ENCODE measurements at regions not wholly inside any gene's neighbourhood (a gene's known extent, or its start where the extent isn't known, plus 50 kb on each side); places are given as distances from the start of the nearest gene placed in this dataset.
"Not testable (repeated sequence)": the region's sequence is repeated elsewhere in the genome, so short reads cannot be mapped to it uniquely, and the experiment has no call there.

DNA sequence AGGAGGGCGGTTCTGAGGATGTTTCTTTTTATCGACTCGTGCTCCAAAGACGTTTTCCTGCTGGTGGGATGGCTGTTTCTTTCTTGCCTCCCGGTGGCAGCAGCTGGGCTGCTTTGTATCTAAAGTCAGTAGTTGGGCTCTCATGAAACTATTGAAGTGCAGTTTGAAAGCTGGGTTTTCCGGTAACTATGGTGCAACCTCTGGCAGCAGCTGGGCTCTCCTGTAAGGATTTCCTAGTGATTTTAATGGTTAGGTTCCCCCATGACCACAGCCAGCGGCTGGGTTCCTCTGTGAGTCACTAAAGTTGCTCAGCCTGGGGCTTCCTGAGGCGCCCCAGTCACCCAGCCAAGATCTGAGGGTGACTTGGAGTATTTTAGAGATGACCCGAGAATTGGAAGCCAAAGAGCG is 87.9 kb downstream of the NPIPB11 start:
- TF ChIP-seq, protein P1, sequence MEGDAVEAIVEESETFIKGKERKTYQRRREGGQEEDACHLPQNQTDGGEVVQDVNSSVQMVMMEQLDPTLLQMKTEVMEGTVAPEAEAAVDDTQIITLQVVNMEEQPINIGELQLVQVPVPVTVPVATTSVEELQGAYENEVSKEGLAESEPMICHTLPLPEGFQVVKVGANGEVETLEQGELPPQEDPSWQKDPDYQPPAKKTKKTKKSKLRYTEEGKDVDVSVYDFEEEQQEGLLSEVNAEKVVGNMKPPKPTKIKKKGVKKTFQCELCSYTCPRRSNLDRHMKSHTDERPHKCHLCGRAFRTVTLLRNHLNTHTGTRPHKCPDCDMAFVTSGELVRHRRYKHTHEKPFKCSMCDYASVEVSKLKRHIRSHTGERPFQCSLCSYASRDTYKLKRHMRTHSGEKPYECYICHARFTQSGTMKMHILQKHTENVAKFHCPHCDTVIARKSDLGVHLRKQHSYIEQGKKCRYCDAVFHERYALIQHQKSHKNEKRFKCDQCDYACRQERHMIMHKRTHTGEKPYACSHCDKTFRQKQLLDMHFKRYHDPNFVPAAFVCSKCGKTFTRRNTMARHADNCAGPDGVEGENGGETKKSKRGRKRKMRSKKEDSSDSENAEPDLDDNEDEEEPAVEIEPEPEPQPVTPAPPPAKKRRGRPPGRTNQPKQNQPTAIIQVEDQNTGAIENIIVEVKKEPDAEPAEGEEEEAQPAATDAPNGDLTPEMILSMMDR (IDR thresholded peaks at IDR 0.05) = not testable (repeated sequence)
- TF ChIP-seq EP300 (IDR thresholded peaks at IDR 0.05) = peak in 1 of 2 donors; percentile 34

Measured in tibial nerve (tissue), 4 donors.